ENCODE measurements at regions not wholly inside any gene's neighbourhood (a gene's known extent, or its start where the extent isn't known, plus 50 kb on each side); places are given as distances from the start of the nearest gene placed in this dataset.

DNA sequence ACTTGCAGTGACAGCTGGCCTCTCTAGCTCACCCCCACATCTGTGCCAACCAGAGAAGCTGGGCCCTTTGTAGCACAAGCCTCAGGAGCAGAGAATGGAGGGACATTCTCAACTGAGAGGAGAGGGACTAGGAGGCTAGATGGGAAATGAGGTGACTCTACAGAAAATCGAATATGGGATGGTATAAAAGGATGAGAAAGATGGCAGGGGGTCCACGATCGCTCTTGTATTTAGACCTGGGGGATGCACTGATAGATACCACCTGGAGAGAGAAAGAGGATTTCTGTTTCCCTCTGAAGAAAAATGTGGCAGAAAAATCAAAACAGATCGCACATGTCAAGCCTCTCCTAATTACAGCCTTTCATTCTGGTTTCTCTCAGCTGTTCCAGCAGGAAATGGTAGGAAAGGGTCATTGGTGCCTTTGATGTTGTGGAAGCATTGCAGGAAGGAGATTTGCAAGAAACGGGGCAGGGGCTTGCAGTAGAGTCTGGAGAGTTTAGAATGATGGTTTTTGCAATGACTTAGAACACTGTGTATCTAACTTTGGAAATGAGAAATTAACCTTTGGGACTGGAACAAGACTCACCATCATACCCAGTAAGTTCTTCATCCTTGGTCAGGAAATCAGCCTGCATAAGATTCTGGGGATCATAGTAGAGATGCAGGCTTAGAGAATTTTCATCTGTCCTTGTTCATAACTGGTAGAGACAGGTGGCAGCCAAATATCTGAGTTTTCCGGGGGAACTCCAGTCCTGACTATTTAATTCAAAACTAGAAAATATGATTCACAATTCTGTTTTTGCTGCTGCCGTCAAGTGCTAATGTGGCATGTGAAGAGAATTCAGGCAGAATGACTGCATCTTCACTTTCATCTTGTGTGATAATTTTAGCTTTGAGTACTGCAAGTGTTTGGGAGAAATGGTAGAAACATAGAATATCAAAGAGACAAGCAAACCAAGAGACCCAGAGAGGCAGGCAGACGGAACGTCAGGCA, 98.8 kb downstream of the DAD1 start:
- TF ChIP-seq, protein P1, sequence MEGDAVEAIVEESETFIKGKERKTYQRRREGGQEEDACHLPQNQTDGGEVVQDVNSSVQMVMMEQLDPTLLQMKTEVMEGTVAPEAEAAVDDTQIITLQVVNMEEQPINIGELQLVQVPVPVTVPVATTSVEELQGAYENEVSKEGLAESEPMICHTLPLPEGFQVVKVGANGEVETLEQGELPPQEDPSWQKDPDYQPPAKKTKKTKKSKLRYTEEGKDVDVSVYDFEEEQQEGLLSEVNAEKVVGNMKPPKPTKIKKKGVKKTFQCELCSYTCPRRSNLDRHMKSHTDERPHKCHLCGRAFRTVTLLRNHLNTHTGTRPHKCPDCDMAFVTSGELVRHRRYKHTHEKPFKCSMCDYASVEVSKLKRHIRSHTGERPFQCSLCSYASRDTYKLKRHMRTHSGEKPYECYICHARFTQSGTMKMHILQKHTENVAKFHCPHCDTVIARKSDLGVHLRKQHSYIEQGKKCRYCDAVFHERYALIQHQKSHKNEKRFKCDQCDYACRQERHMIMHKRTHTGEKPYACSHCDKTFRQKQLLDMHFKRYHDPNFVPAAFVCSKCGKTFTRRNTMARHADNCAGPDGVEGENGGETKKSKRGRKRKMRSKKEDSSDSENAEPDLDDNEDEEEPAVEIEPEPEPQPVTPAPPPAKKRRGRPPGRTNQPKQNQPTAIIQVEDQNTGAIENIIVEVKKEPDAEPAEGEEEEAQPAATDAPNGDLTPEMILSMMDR (conservative IDR thresholded peaks at IDR 0.05): no peak
- TF ChIP-seq ZFX (IDR thresholded peaks at IDR 0.05): no peak

All from C4-2B (cell line).